Gastrocnemius medialis (tissue), 4 donors: ENCODE measurements at regions not wholly inside any gene's neighbourhood (a gene's known extent, or its start where the extent isn't known, plus 50 kb on each side); places are given as distances from the start of the nearest gene placed in this dataset.

Experiments used
- CTCF ChIP-seq, 5 experiments: fragments of 450-650 bp in 3 of 5; fragments of 200-600 bp in 2 of 5; sonication (generic) in 2 of 5; IDR thresholded peaks in 4 of 5; conservative IDR thresholded peaks in 1 of 5; 1 replicate in 4 of 5; 2 replicates in 1 of 5; pipeline ENCODE4 v1.5.1; 2016 to 2019; ENCODE audit warnings: antibody characterized with exemption in 5 of 5, mild to moderate bottlenecking in 3 of 5, moderate library complexity in 3 of 5
- POLR2A ChIP-seq, 2 donors: fragments of 450-650 bp; IDR thresholded peaks; one replicate each; pipeline ENCODE4 v1.6.1; 2017; ENCODE audit warnings: antibody characterized with exemption in 2 of 2, mild to moderate bottlenecking in 2 of 2, moderate library complexity in 2 of 2

- no peak for TF ChIP-seq CTCF (IDR thresholded peaks at IDR 0.05 in 4 of 5, conservative IDR thresholded peaks at IDR 0.05 in 1 of 5)
- no peak for TF ChIP-seq POLR2A (IDR thresholded peaks at IDR 0.05)
Measured at GRCh38 chr6:112752305-112752704, 405.2 kb downstream of the RFPL4B start.
